ENCODE measurements at regions not wholly inside any gene's neighbourhood (a gene's known extent, or its start where the extent isn't known, plus 50 kb on each side); places are given as distances from the start of the nearest gene placed in this dataset.
"Not testable (repeated sequence)": the region's sequence is repeated elsewhere in the genome, so short reads cannot be mapped to it uniquely, and the experiment has no call there.

GRCh38 chr9:85315535-85315934, 426.2 kb downstream of the AGTPBP1 start:
- not testable (repeated sequence) for ATAC-seq (ENCODE audit: low read depth); H2BK20ac ChIP-seq (ENCODE audit: low read depth, low read length)

More at GRCh38 chr9:85315535-85315934, 426.2 kb downstream of the AGTPBP1 start:
- H3K27ac ChIP-seq (ENCODE audit: insufficient read depth, low read length); intact Hi-C loops (cut with micrococcal nuclease); H3K14ac ChIP-seq (replicated peaks; ENCODE audit: low read depth, low read length); H2BK15ac ChIP-seq (ENCODE audit: low read depth, low read length); H3K4ac ChIP-seq (ENCODE audit: low read depth, low read length); H2BK5ac ChIP-seq (ENCODE audit: low read depth, low read length, poor library complexity, severe bottlenecking); H4K20me1 ChIP-seq (ENCODE audit: insufficient read depth, low read length); H2AK9ac ChIP-seq (replicated peaks; ENCODE audit: low read depth, low read length, poor library complexity); H4K8ac ChIP-seq (ENCODE audit: low read depth in 2 of 2, low read length in 2 of 2); H4K5ac ChIP-seq (ENCODE audit: low read depth, low read length); in situ Hi-C loops (cut with MboI; ENCODE audit: low sequenced_read_pairs); H3K9me1 ChIP-seq (ENCODE audit: insufficient read depth, low read length); H3K18ac ChIP-seq (ENCODE audit: low read depth, low read length); DNase-seq; H3K79me1 ChIP-seq (ENCODE audit: low read depth in 1 of 2, low read length in 2 of 2); H2AFZ ChIP-seq (replicated peaks; ENCODE audit: low read length, poor library complexity); dilution Hi-C loops (cut with HindIII; ENCODE audit: low sequenced_read_pairs, unreplicated experiment); BruUV-seq (replicated peaks); H3K4me1 ChIP-seq (ENCODE audit: control insufficient read depth, insufficient read depth, low read length); H3K36me3 ChIP-seq (ENCODE audit: control insufficient read depth, insufficient read depth, low read length); H4K91ac ChIP-seq (ENCODE audit: insufficient read depth, low read depth, low read length); H3K56ac ChIP-seq (ENCODE audit: extremely low read depth, insufficient read depth, low read length); H2BK120ac ChIP-seq (ENCODE audit: low read depth, low read length); POLR2A ChIA-PET (ENCODE audit: unreplicated experiment); H3K4me2 ChIP-seq (ENCODE audit: low read depth, low read length); H3K27me3 ChIP-seq (ENCODE audit: control insufficient read depth, insufficient read depth, low read length); H3K23ac ChIP-seq (ENCODE audit: low read depth, low read length); H3K4me3 ChIP-seq (ENCODE audit: insufficient read depth, low read depth, low read length); H3K9ac ChIP-seq (ENCODE audit: low read depth, low read length); H2AK5ac ChIP-seq (ENCODE audit: low read depth, low read length); CTCF ChIA-PET: not testable (repeated sequence)
- whole genome bisulfite sequencing, 2 experiments (ENCODE audit: extremely low coverage in 2 of 2, insufficient read length in 1 of 2): no CpG with 5 or more reads among the region's 2 CpGs
- peaks cover 21% of the 10 kb centered on the region for H3K9me3 ChIP-seq (ENCODE audit: control insufficient read depth, insufficient read depth, low read length)
